ENCODE measurements at regions not wholly inside any gene's neighbourhood (a gene's known extent, or its start where the extent isn't known, plus 50 kb on each side); places are given as distances from the start of the nearest gene placed in this dataset.
"Not testable (repeated sequence)": the region's sequence is repeated elsewhere in the genome, so short reads cannot be mapped to it uniquely, and the experiment has no call there.

- not testable (repeated sequence) for DNase-seq (ENCODE audit: low read depth in 2 of 2)
These were observed 187.4 kb downstream of the FAM72C start for GRCh38 chr1:143784239-143784882.

GRCh38 chr1:143778178-143778577 lies 193.6 kb downstream of the FAM72C start:
- DNase-seq (ENCODE audit: low read depth in 2 of 2), result not testable (repeated sequence)

- DNase-seq (ENCODE audit: low read depth in 2 of 2), result not testable (repeated sequence)
These were observed 207.0 kb downstream of the FAM72C start for GRCh38 chr1:143764831-143765230.

DNA sequence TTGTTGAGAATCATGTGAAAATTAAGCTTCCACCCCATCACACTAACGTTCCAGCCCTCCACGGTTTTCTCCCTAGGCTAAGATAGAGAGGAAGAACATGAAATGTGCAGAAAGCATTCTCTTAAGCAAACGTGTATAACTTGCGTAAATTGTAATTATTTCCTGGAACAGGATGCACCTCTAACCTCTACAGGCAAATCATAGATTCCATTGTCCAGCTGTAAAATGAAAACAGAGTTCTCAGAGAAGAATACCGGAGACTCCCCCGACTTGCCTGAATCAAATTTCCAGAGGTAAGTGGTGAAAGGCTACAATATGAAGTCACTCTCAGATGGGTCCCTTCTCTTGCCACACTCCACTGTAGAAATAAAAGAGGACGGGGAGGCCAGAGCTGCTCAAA lies 211.4 kb downstream of the FAM72C start:
- not testable (repeated sequence) for DNase-seq (ENCODE audit: low read depth in 2 of 2)

DNA sequence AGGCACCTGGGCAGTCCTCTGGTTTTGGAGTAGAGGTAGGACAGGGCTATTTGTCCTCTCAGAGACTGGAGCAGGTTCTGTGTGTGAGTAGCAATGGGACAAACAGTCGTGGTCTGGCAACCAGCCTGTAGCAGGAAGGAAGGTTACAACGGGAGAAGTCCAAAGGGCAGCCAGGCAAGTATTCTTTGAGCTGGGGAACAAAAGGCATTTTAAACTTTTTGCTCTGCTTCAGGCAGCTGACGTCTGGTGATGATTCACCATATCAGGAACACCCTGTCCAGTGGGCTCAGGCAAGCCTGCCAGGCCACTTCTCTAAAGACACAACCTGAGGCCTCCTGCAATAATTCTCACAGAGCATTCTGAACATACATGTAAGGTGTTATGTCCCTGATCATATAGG lies 215.8 kb downstream of the FAM72C start:
- not testable (repeated sequence) for DNase-seq (ENCODE audit: low read depth in 2 of 2)

GRCh38 chr1:143748906-143749305 lies 222.9 kb downstream of the FAM72C start:
- no peak for DNase-seq (ENCODE audit: low read depth in 2 of 2)

GRCh38 chr1:143736562-143736961 lies 235.2 kb downstream of the FAM72C start:
- no peak for DNase-seq (ENCODE audit: low read depth in 2 of 2)

GRCh38 chr1:143735764-143736461 lies 235.9 kb downstream of the FAM72C start:
- DNase-seq (ENCODE audit: low read depth in 2 of 2), result peak in 1 of 2 experiments; percentile 5

DNA sequence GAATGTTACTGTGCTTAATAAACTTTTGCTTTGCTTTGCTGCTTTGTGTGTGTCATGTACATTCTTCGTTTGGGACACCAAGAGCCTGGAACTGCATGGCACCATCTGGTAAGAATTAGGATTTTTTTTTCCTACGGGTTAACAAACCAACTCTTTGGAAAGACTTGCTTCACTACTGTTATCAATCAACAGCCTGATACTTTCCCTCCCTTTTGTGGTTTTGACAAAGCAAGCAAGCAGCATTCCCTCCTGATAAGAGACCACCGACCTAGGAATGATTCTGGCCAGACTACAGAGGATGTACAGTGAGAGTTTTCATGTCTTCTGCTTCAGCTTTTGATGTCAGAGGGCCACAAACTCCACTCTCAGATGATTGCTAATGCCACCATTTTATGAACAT lies 237.5 kb downstream of the FAM72C start:
- not testable (repeated sequence) for DNase-seq (ENCODE audit: low read depth in 2 of 2)

DNA sequence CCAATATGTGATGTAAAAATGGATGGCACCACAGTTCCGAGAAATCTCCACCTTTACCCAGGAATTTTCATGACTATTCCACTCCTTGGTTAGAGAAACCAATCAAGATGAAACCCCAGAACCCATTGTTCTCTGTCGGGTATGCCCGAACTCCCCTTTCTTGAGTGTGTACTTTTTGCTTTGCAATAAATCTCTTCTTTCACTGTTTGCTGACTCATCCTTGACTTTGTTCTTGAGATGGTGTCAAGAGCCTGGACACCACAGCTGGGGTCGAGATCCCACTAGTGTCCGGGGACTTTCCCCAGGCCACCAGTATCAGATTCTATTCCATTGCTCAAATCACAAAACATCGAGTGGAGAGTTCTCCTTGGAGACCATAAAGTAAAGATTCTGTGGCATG lies 240.9 kb downstream of the FAM72C start:
- DNase-seq (ENCODE audit: low read depth in 2 of 2), result not testable (repeated sequence)

DNA sequence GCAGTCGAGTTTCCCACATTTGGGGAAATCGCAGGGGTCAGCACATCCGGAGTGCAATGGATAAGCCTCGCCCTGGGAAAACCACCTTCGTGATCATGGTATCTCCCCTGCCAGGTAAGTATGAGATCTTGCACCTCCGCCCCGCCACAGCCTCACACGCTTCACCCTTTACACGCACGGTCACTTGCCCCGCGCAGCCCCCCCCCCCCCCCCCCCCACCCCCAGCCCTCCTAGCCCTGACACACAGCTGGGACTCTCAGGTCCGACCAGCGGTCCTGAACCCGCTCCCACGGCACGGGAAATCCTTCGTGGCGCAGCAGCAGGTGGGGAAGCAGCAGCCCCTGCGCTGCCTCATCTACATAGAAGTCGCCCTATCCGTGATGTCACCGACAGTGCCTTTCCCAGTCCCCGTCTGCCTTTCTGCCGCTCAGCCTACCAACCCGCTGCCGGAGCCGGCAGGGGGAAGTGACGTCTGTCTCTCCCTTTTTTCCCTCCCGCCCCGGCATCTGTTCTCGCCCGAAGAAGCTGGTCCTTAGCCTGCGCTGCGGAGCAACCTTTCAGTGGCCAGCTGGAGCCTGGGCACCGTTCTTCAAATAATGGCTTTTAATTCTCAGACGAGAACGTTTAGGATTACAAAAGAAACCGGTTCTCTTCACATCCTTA lies 242.2 kb downstream of the FAM72C start:
- DNase-seq (ENCODE audit: low read depth in 2 of 2), result peak; percentile 5 to 17

DNA sequence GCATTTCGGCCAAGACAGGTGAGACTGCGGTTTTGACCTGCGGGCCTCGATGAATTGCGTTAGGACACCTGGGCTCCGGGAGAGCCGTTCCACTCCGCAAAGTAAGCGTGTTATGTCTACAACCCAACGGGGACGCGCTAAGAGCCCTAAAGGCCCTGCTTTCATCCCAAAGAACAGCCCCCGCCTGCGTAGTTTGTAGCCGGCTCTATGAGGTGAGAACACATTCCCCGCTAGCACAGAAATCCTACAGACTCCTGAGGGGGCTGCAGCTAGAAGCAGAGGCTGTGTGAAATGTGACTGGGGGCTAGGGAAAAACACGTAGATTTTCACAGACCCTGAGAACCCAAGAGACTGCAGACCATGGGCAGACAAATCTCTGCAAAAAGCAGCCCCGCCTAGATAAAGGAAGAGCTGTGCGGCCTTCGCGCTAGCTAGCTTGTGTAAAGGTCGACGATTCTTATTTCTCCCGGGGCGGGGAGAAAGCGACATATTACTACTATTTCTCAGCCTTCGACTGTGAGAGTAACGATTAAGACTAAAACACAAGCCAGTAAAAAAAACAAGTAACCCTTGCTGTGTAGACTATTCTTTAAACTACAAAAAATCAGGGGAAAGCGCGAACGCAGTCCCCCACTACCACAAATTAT lies 242.9 kb downstream of the FAM72C start:
- DNase-seq (ENCODE audit: low read depth in 2 of 2), result not testable (repeated sequence)

DNA sequence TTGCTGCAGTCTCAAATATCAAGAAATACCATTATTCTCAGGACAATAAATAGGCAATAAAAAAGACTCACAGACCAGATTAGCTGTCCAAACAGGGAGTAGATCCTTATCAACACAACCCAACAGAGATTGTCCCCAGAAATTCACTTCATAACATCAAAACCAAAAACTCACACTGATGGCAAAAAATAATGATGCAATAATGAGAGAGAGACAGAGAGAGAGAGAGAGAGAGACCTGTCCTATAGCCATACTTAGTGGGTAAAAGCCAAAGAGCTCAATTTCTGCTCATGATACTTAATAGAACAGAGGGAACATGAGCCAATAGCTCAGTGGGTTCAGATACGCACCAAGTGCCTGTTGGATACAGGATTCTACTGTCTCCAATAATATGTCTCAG lies 244.5 kb downstream of the FAM72C start:
- no peak for DNase-seq (ENCODE audit: low read depth in 2 of 2)

GRCh38 chr1:143721024-143721373 lies 250.8 kb downstream of the FAM72C start:
- DNase-seq (ENCODE audit: low read depth in 2 of 2), result no peak

DNA sequence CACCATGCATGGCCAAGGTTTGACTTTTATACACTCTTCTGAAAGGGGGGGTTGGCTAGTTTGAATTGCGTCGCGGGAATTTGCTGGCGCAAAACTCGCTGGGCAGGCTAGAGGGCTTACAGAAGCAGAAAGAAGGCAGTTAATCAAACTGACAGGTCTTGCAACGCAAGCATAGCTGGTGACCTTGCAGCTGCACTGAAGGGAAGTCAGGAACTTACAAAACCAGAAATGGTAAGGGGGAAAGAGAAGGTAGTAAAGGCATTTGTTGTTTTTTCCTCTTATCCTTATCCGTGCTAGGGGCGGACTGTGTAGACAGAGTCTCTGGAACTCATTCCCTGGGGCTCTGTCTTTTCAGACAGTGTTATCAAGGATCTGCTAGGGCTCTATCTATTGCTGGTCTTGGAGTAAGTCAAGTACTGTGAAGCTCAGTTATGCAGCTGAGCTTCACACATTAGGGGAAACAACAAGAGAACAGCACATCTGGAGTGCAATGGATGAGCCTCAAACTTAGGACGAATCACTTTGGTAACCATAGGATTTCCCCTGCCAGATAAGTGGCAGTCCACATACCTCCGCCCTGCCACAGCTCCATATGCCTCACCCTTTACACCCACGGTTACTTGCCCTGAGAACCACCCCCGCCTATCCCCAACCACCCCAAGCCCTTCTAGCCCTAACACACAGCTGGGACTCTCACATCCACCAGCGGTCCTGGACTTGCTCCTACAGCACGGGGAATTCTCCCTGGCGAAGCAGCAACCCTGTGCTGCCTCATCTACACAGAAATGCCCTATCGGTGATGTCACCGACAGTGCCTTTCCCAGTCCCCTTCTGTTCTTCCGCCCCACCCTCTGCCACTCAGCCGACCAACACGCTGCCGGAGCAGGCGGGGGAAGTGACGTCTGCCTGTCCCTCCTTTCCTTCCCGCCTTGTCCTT lies 251.4 kb downstream of the FAM72C start:
- DNase-seq (ENCODE audit: low read depth in 2 of 2), result no peak

DNA sequence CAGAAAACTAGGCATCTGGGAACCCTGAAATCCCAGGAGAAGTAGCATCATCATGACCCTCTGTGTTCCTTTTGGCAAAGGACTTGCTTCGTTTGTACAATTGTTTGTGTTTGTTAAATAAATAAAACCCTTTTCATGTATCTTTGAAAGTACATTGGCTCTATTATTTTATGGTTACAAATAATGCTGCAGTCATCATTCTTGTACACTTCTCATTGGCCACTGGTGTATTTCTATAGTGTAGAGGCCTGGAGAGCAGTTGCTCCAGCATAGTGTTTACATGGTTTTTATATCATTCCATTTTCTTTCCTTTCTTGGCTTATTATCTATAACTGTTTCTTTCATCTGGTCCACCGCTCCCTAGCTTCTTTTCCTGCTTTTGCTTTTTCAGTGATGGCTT lies 253.3 kb downstream of the FAM72C start:
- DNase-seq (ENCODE audit: low read depth in 2 of 2), result no peak

GRCh38 chr1:143718021-143718420 lies 253.8 kb downstream of the FAM72C start:
- DNase-seq (ENCODE audit: low read depth in 2 of 2), result no peak

GRCh38 chr1:143717434-143717833 lies 254.4 kb downstream of the FAM72C start:
- no peak for DNase-seq (ENCODE audit: low read depth in 2 of 2)

- DNase-seq (ENCODE audit: low read depth in 2 of 2), result not testable (repeated sequence)
These were observed 256.9 kb downstream of the FAM72C start for GRCh38 chr1:143714913-143715312.

GRCh38 chr1:143709606-143710259 lies 262.1 kb downstream of the FAM72C start:
- DNase-seq (ENCODE audit: low read depth in 2 of 2), result not testable (repeated sequence)

DNA sequence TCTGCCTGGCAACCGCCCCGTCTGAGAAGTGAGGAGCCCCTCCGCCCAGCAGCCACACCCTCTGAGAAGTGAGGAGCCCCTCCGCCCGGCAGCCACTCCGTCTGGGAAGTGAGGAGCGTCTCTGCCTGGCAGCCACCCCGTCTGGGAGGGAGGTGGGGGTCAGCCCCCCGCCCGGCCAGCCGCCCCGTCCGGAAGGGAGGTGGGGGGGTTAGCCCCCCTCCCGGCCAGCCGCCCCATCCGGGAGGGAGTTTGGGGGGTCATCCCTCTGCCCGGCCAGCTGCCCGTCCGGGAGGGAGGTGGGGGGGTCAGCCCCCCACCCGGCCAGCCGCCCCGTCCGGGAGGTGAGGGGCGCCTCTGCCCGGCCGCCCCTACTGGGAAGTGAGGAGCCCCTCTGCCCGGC lies 269.0 kb downstream of the FAM72C start:
- DNase-seq (ENCODE audit: low read depth in 2 of 2), result not testable (repeated sequence)
